Activated CD8-positive, alpha-beta T cell treated with anti-CD3 and anti-CD28 coated beads, Interleukin-2, amount 10 ng/mL, durations not matched to agents 7 days and 5 days (primary cell): ENCODE measurements at regions not wholly inside any gene's neighbourhood (a gene's known extent, or its start where the extent isn't known, plus 50 kb on each side); places are given as distances from the start of the nearest gene placed in this dataset.
"Not testable (repeated sequence)": the region's sequence is repeated elsewhere in the genome, so short reads cannot be mapped to it uniquely, and the experiment has no call there.

ENCODE experiments used
- ATAC-seq: fragments of 150-1000 bp; cut with Tn5 transposase; one replicate; pipeline ENCODE4 v1.10.0; 2021; ENCODE audit warnings: moderate library complexity
- CTCF ChIA-PET: fragments of 350-600 bp; sonication (Branson Sonifier 250); formaldehyde crosslinking; loops from one replicate; lab custom pipeline; 2021; ENCODE audit warnings: antibody characterized with exemption; lab: Charles Lee
- POLR2A ChIA-PET: fragments of 350-600 bp; sonication (Branson Sonifier 250); formaldehyde crosslinking; loops from one replicate; lab custom pipeline; 2021; ENCODE audit warnings: antibody characterized with exemption; lab: Charles Lee
- DNase-seq: peaks from one replicate; pipeline ENCODE4 v3.0.0-alpha.2; 2020
- H3K27ac Mint-ChIP-seq: one replicate; pipeline ENCODE4 v1.8.0; 2021; ENCODE audit warnings: mild to moderate bottlenecking, mixed read lengths
- H3K27me3 Mint-ChIP-seq: one replicate; pipeline ENCODE4 v1.8.0; 2021; ENCODE audit warnings: low read depth, mixed read lengths
- H3K36me3 Mint-ChIP-seq: one replicate; pipeline ENCODE4 v1.8.0; 2021; ENCODE audit warnings: low read depth, mixed read lengths
- H3K4me1 Mint-ChIP-seq: one replicate; pipeline ENCODE4 v1.8.0; 2021; ENCODE audit warnings: low read depth, mixed read lengths
- H3K4me3 Mint-ChIP-seq: one replicate; pipeline ENCODE4 v1.8.0; 2021; ENCODE audit warnings: mild to moderate bottlenecking, mixed read lengths
- H3K9me3 Mint-ChIP-seq: one replicate; pipeline ENCODE4 v1.8.0; 2022; ENCODE audit warnings: mixed read lengths; ENCODE audit not compliant: insufficient read depth

- H3K27ac Mint-ChIP-seq, H3K4me1 Mint-ChIP-seq, H3K36me3 Mint-ChIP-seq, H3K4me3 Mint-ChIP-seq, CTCF ChIA-PET, DNase-seq, POLR2A ChIA-PET, H3K27me3 Mint-ChIP-seq, ATAC-seq, H3K9me3 Mint-ChIP-seq: not testable (repeated sequence)
These were observed 83.3 kb upstream of the MARK1 start for GRCh38 chr1:220444586-220444985.

GRCh38 chr1:220441211-220441610 is 86.7 kb upstream of the MARK1 start:
- no peak overlapping the region for H3K27ac Mint-ChIP-seq

GRCh38 chr1:220438741-220439140 is 89.2 kb upstream of the MARK1 start:
- CTCF ChIA-PET: no interaction called here
- H3K4me3 Mint-ChIP-seq: no peak overlapping the region
- POLR2A ChIA-PET: no interaction called here

More at GRCh38 chr1:220441211-220441610, 86.7 kb upstream of the MARK1 start:
- H3K4me1 Mint-ChIP-seq: no peaks in the 10 kb centered on the region
- ChIA-PET CTCF (no interaction called here), POLR2A (no interaction called here)
- H3K9me3 Mint-ChIP-seq: no peaks in the 10 kb centered on the region
- no peaks in the 10 kb centered on the region for H3K27me3 Mint-ChIP-seq
- DNase-seq (no peak), ATAC-seq (no peak)
- no peaks in the 10 kb centered on the region for H3K36me3 Mint-ChIP-seq
- H3K4me3 Mint-ChIP-seq: no peak overlapping the region

GRCh38 chr1:220432408-220432807 is 95.5 kb upstream of the MARK1 start:
- CTCF ChIA-PET: no interaction called here
- no peak overlapping the region for H3K27ac Mint-ChIP-seq
- no peak for DNase-seq
- POLR2A ChIA-PET: no interaction called here
- no peaks in the 10 kb centered on the region for H3K4me1 Mint-ChIP-seq
- no peaks in the 10 kb centered on the region for H3K36me3 Mint-ChIP-seq
- H3K27me3 Mint-ChIP-seq: no peaks in the 10 kb centered on the region
- H3K9me3 Mint-ChIP-seq: no peaks in the 10 kb centered on the region
- no peak for ATAC-seq
- H3K4me3 Mint-ChIP-seq: no peak overlapping the region

More at GRCh38 chr1:220438741-220439140, 89.2 kb upstream of the MARK1 start:
- no peak for ATAC-seq
- H3K4me1 Mint-ChIP-seq: no peaks in the 10 kb centered on the region
- DNase-seq: no peak
- H3K9me3 Mint-ChIP-seq: no peaks in the 10 kb centered on the region
- H3K27me3 Mint-ChIP-seq: no peaks in the 10 kb centered on the region
- H3K36me3 Mint-ChIP-seq: no peaks in the 10 kb centered on the region
- H3K27ac Mint-ChIP-seq: no peak overlapping the region

DNA sequence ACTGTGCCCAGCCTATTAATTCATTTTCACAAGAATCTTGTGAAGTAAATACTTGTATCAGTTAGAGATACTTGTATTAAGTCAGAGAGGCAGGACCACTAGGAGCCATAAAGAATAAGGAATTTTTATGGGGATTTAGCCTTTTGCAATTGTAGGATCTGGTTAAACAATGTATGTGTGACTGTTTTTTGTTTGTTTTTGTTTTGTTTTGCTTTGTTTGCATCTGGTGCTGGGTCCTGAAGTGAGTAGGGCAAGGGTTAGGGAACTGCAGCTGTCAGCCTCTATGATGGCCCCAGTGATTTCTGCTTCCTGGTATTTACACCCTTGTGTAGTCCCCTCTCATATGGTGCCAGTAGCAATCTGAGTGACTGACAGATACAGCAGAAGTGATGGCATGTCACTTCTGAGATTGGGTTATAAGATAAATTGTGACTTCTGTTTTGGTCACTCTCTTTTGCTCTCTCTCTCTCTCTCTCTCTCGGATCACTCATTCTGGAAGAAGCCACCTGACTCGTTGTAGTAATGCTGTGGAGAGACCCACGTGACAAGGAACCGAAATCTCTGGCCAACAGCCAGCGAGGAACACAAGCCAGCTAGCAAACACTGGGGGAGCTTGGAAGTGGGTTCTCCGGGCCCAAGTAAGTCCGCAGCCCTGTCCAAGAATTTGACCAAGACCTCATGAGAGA is 96.2 kb upstream of the MARK1 start:
- no peaks in the 10 kb centered on the region for H3K27me3 Mint-ChIP-seq
- ChIA-PET POLR2A (no interaction called here), CTCF (no interaction called here)
- H3K4me3 Mint-ChIP-seq: no peak overlapping the region
- ATAC-seq (no peak), DNase-seq (no peak)
- H3K4me1 Mint-ChIP-seq: no peaks in the 10 kb centered on the region
- H3K9me3 Mint-ChIP-seq: no peaks in the 10 kb centered on the region
- H3K27ac Mint-ChIP-seq: no peak overlapping the region
- no peaks in the 10 kb centered on the region for H3K36me3 Mint-ChIP-seq

GRCh38 chr1:220430586-220430985 is 97.3 kb upstream of the MARK1 start:
- Mint-ChIP-seq H3K4me3 (no peak overlapping the region), H3K36me3 (no peaks in the 10 kb centered on the region), H3K9me3 (no peaks in the 10 kb centered on the region), H3K27ac (no peak overlapping the region), H3K27me3 (no peaks in the 10 kb centered on the region), H3K4me1 (no peaks in the 10 kb centered on the region)
- POLR2A ChIA-PET: no interaction called here
- ATAC-seq (no peak), DNase-seq (no peak)
- CTCF ChIA-PET: no interaction called here

- H3K27me3 Mint-ChIP-seq: no peaks in the 10 kb centered on the region
- H3K27ac Mint-ChIP-seq: no peak overlapping the region
- no peaks in the 10 kb centered on the region for H3K36me3 Mint-ChIP-seq
- no peak overlapping the region for H3K4me3 Mint-ChIP-seq
- ChIA-PET CTCF (no interaction called here), POLR2A (no interaction called here)
- DNase-seq (no peak), ATAC-seq (no peak)
- no peaks in the 10 kb centered on the region for H3K4me1 Mint-ChIP-seq
- H3K9me3 Mint-ChIP-seq: no peaks in the 10 kb centered on the region
These were observed 97.9 kb upstream of the MARK1 start for GRCh38 chr1:220430059-220430458.

- H3K36me3 Mint-ChIP-seq: no peaks in the 10 kb centered on the region
- ChIA-PET POLR2A (no interaction called here), CTCF (no interaction called here)
- H3K4me3 Mint-ChIP-seq: no peak overlapping the region
- no peaks in the 10 kb centered on the region for H3K4me1 Mint-ChIP-seq
- no peak overlapping the region for H3K27ac Mint-ChIP-seq
- H3K9me3 Mint-ChIP-seq: no peaks in the 10 kb centered on the region
- DNase-seq: no peak
- H3K27me3 Mint-ChIP-seq: no peaks in the 10 kb centered on the region
- no peak for ATAC-seq
These were observed 100.9 kb upstream of the MARK1 start for GRCh38 chr1:220426989-220427388.

DNA sequence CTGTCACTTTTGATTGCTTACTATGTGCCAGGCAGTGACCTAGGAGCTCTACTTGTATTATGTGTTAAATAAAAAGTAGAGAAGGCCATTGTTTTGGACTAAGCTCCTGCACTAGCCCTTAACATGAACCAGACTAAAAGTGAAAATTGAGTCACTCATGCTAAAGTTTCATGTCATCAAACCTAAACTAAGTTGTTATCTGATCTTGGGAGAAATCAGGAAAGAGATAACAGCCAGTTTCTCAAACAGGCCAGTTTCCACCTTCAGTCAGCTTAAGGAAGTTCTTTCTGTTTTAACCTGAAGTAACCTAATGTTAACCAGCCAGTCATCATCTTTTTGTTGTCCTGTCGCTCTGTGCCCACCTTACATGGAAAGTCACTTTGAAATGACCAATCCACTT is 102.1 kb upstream of the MARK1 start:
- Mint-ChIP-seq H3K9me3 (no peaks in the 10 kb centered on the region), H3K36me3 (no peaks in the 10 kb centered on the region), H3K4me3 (no peak overlapping the region), H3K4me1 (no peaks in the 10 kb centered on the region), H3K27ac (no peak overlapping the region), H3K27me3 (no peaks in the 10 kb centered on the region)
- ChIA-PET CTCF (no interaction called here), POLR2A (no interaction called here)
- no peak for ATAC-seq
- DNase-seq: no peak

- Mint-ChIP-seq H3K9me3 (no peaks in the 10 kb centered on the region), H3K4me1 (no peaks in the 10 kb centered on the region), H3K4me3 (no peak overlapping the region), H3K27ac (no peak overlapping the region), H3K36me3 (no peaks in the 10 kb centered on the region), H3K27me3 (no peaks in the 10 kb centered on the region)
- ATAC-seq (no peak), DNase-seq (no peak)
- ChIA-PET POLR2A (no interaction called here), CTCF (no interaction called here)
These were observed 106.4 kb upstream of the MARK1 start for GRCh38 chr1:220421508-220421907.

- ChIA-PET POLR2A (no interaction called here), CTCF (no interaction called here)
- no peaks in the 10 kb centered on the region for H3K36me3 Mint-ChIP-seq
- DNase-seq: no peak
- H3K4me3 Mint-ChIP-seq: no peak overlapping the region
- no peak overlapping the region for H3K27ac Mint-ChIP-seq
- H3K4me1 Mint-ChIP-seq: no peaks in the 10 kb centered on the region
- ATAC-seq: no peak
- H3K9me3 Mint-ChIP-seq: no peaks in the 10 kb centered on the region
- no peaks in the 10 kb centered on the region for H3K27me3 Mint-ChIP-seq
These were observed 107.2 kb upstream of the MARK1 start for GRCh38 chr1:220420726-220421125.

DNA sequence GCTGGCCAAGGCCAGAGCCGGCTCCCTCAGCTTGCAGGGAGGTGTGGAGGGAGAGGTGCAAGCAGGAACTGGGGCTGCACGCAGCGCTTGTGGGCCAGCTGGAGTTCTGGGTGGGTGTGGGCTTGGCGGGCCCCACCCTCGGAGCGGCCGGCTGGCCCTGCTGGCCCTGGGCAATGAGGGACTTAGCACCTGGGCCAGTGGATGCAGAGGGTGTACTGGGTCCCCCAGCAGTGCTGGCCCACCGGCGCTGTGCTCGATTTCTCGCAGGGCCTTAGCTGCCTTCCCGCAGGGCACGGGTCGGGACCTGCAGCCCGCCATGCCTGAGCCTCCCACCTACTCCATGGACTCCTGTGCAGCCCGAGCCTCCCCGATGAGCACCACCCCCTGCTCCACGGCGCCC is 115.6 kb upstream of the MARK1 start:
- POLR2A ChIA-PET, H3K27me3 Mint-ChIP-seq: not testable (repeated sequence)

GRCh38 chr1:220410611-220411010 is 117.3 kb upstream of the MARK1 start:
- no peaks in the 10 kb centered on the region for H3K27me3 Mint-ChIP-seq
- ATAC-seq (no peak), DNase-seq (no peak)
- no peaks in the 10 kb centered on the region for H3K4me1 Mint-ChIP-seq
- CTCF ChIA-PET: no interaction called here
- no peaks in the 10 kb centered on the region for H3K36me3 Mint-ChIP-seq
- POLR2A ChIA-PET: no interaction called here
- H3K27ac Mint-ChIP-seq: no peak overlapping the region
- no peaks in the 10 kb centered on the region for H3K9me3 Mint-ChIP-seq
- no peak overlapping the region for H3K4me3 Mint-ChIP-seq

More for the DNA sequence above, 115.6 kb upstream of the MARK1 start:
- DNase-seq, CTCF ChIA-PET, H3K4me3 Mint-ChIP-seq, H3K27ac Mint-ChIP-seq, ATAC-seq, H3K4me1 Mint-ChIP-seq, H3K36me3 Mint-ChIP-seq, H3K9me3 Mint-ChIP-seq: not testable (repeated sequence)
